Upper lobe of left lung (tissue), 4 donors: ENCODE measurements at regions not wholly inside any gene's neighbourhood (a gene's known extent, or its start where the extent isn't known, plus 50 kb on each side); places are given as distances from the start of the nearest gene placed in this dataset.

Source experiments
- CTCF ChIP-seq, 6 experiments: fragments of 450-650 bp in 4 of 6; fragments of 200-600 bp in 2 of 6; sonication (generic) in 2 of 6; IDR thresholded peaks; one replicate each; pipeline ENCODE4 v1.5.1; 2016 to 2019; ENCODE audit warnings: antibody characterized with exemption in 6 of 6
- POLR2AphosphoS5 ChIP-seq, 2 donors: sonication (generic); formaldehyde crosslinking; IDR thresholded peaks; one replicate each; pipeline ENCODE4 v1.5.1; 2017; ENCODE audit warnings: antibody characterized with exemption in 2 of 2

GRCh38 chr3:13222131-13222530 is 148.9 kb upstream of the IQSEC1 start:
- TF ChIP-seq CTCF (IDR thresholded peaks at IDR 0.05), result no peak
- TF ChIP-seq POLR2AphosphoS5 (IDR thresholded peaks at IDR 0.05), result no peak
